GM18873 (cell line): ENCODE measurements at regions not wholly inside any gene's neighbourhood (a gene's known extent, or its start where the extent isn't known, plus 50 kb on each side); places are given as distances from the start of the nearest gene placed in this dataset.
"Not testable (repeated sequence)": the region's sequence is repeated elsewhere in the genome, so short reads cannot be mapped to it uniquely, and the experiment has no call there.

ENCODE experiments used
- ATAC-seq: cut with Tn5 transposase; IDR thresholded peaks from one replicate; pipeline ENCODE4 v1.9.1; 2021; ENCODE audit warnings: mild to moderate bottlenecking, moderate library complexity, moderate number of reproducible peaks; ENCODE audit not compliant: unreplicated experiment, low FRiP score

GRCh38 chr14:56351861-56352260 lies 227.7 kb upstream of the TMEM260 start:
- no peak for ATAC-seq

DNA sequence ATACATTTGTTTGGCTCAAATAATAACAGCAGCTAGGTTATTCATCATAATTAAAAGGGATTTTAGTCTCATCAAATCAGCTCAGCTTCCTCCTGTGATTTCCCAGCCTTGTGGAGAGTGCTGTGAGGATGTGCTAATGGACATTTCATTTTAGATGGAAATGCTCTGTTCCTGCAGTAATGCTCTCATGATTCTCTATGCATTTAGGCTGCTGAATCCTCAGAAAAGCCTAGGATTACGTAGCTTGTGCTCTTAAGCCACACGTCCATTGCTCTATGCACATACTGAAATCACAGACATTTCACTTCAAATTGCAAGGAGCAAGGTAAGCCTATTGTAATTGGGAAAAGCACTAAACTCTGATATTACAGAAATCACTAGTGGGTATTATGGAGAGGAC lies 226.6 kb upstream of the TMEM260 start:
- no peak for ATAC-seq

DNA sequence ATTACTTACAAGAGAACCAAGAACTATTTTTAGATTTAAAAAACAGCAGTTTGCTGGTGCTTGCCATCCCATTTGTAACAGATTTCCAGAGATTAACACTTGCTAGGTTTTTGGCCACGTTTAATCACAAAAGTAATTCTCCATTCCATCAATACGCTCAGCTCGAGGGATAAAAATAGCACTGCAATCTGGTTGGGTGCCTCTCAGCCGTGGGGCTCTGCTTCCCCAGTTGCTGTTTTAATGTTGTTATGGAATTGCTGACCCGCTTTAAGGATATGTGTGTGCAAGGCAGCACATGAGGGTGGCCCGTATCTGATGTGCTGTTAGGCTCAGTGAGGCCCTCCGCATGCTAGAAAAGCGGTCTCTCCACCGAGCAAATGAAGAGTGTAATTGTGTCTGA lies 222.2 kb upstream of the TMEM260 start:
- ATAC-seq, result no peak

- no peak for ATAC-seq
Observed at GRCh38 chr14:56358275-56358674, 221.3 kb upstream of the TMEM260 start.

DNA sequence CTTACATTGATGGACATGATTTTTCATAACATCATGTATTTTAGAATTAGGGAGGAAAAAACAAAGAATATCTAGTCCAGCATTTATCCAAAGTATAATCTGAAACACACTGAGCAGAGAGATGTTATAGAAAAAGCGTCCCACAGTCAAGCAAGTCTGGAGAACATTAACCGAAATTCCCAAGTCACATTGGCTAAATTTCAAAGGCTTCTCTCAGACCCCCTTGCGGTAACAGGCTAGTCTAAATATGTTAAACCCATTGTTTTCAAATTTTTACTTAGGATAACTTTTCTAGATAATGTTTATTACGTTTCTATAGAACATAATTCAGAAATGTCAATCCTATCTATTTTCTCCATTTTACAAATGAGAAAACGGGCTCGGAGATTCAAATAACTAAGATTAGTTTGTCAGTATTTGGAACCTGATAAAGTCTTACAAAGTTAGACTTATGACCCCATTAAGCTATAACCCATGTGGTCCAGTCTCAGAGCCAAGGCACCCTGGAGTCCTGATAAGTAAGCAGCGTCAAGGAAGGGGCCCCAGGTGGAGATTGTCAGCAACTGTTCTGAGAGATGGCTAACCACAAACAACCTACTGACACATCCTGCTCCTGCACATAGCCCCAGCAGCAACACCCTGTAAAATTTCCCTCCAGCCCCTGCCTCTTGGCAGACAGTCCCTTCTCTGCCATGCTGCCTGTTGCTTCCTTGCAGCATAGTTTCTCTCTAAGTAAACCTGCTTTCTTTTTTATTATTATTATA lies 220.6 kb upstream of the TMEM260 start:
- peak; percentile 72 for ATAC-seq

DNA sequence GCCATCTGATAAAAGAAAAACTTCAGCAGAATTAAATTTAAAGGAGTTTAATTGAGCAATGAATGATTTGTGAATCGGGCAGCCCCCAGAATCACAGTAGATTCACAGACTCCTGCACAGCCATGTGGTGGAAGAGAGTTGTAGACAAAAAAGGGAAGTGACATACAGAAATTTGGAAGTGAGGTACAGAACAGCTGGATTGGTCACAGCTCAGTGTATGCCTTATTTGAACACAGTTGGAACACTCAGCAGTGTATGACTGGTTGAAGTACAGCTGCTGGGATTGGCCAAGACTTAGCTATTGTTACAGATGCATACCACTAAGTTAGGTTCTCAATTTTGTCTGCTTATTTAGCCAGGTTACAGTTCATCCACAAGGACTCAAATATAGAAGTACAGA lies 213.9 kb upstream of the TMEM260 start:
- ATAC-seq, result not testable (repeated sequence)

GRCh38 chr14:56367416-56367815 lies 212.2 kb upstream of the TMEM260 start:
- ATAC-seq, result no peak

DNA sequence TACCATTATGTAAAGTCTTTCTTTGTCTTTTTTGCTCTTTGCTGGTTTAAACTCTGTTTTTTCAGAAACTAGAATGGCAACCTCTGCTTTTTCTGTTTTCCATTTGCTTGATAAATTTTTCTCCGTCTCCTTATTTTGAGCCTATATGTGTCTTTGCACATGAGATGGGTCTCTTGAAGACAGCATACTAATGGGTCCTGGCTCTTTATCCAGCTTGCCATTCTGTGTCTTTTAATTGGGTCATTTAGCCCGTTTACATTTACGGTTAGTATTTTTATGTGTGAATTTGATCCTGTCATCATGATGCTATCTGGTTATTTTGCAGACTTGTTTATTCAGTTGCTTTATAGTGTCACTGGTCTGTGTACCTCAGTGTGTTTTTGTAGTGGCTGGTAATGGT lies 207.9 kb upstream of the TMEM260 start:
- no peak for ATAC-seq

DNA sequence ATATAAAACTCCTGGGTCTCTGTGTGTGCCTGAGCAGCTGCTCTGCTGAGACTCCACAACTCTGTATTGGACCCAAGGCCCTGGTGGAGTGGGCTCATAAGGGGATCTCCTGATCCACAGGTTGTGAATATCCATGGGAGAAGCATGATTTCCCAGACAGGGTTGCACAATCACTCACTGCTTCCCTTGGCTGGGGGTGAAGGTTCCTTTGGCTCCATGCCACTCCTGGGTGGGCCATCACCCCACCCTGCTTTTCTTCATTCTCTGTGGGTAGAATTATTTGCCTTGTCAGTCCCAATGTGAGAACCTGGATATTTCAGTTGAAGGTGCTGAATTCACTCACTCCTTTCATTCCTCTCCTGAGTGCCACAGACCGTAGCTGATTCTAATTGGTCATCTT lies 205.2 kb upstream of the TMEM260 start:
- ATAC-seq, result no peak

GRCh38 chr14:56378046-56378445 lies 201.6 kb upstream of the TMEM260 start:
- ATAC-seq, result no peak

DNA sequence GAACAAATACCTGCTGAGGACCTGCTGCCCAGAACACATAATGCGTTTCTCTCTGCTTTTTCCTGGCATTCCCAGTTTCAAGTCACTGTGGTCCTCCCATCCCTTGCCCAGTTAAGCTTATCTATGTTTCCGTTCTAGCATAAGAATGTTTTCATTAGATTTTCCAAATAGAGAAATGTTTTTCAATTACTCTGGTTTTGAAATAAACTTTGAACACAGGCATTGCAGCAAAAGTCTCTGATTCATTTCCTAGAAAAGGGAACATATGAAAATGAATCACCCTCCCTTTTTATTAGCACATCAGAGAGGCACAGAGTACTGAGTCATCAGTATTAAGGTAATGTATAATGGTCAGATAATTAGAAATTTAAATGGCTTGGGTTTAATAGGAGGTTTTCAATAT lies 201.1 kb upstream of the TMEM260 start:
- no peak for ATAC-seq

GRCh38 chr14:56379956-56380355 lies 199.6 kb upstream of the TMEM260 start:
- ATAC-seq, result no peak

DNA sequence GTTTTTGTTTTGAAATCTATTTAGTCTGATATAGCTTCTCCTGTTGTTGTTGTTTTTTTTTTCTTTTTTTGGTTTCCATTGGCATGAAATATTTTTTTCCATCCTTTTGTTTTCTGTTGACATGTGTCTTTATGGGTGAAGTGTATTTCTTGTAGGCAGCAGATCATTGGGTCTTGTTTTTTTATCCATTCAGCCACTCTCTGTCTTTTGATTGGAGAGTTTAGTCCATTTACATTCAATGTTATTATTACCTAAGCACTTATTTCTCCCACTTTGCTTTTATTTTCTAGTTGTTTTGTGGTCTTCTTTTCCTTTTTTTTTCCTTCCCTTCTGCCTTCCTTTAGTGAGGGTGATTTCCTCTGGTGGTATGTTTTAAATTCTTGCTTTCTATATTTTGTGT lies 193.6 kb upstream of the TMEM260 start:
- ATAC-seq, result no peak

GRCh38 chr14:56390859-56391258 lies 188.7 kb upstream of the TMEM260 start:
- ATAC-seq, result no peak

DNA sequence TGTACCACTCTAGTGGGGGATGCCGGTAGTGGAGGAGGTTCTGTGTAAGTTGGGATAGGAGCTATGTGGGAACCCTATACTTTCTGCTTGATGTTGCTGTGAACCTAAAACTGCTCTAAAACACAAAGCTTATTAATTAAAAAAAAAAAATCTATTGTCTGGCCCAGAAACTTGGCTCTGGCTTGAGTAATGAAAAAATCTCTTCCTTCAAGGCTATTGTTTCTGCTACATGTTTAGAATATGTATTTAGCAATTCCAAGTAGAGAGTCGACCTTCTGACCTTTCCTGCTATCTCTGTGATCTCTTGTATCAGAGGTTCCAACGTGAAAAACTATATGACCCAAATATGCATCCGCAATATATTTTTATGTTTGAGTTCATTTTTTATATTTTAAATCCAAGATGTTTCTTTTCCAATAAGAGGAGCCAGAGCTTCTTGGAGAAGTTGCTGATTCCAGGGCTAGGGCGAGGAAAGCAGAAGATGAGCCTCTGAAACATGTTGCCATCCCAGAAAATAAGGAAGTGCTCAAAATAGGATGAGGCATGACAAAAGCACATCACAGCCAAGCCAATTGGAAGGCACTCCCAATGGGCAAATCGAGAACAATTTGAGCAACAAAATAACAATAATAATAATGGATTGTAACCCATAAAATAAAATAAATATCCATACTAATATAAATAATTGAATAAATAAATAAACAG lies 184.6 kb upstream of the TMEM260 start:
- no peak for ATAC-seq

DNA sequence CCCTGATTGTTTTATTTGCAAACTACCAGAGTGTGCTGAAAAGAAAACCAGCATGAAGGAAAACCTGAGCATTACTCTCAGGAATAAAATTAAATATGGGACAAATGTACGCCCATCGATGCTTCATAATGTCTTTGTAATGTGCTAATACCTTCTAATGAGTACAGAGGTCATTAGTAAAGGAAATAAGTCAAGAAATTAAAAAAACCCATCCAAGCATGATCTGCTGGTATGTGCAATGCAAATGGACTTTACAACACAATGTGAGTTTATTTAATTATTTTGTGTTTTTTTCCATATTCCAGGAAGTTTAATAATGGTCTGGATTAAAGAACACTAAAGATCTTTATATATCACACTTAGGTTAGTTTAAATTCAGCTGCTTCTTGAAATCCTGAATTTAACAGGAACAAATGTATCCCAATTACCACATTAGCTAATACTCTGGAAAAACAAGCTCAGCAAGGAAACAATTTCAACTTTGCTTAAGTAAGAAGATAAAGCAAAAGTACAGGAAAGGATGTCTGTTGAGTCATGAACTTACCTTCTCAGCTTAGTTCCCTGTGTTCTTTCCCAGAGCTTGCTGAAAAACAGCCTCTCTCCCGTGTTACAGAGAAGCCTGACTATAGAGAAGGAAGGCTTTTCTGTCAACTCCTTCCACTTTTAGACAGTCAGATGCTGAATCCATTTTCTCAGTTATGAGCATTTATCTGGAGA lies 179.3 kb upstream of the TMEM260 start:
- no peak for ATAC-seq

GRCh38 chr14:56412468-56413434 lies 166.8 kb upstream of the TMEM260 start:
- no peak for ATAC-seq

DNA sequence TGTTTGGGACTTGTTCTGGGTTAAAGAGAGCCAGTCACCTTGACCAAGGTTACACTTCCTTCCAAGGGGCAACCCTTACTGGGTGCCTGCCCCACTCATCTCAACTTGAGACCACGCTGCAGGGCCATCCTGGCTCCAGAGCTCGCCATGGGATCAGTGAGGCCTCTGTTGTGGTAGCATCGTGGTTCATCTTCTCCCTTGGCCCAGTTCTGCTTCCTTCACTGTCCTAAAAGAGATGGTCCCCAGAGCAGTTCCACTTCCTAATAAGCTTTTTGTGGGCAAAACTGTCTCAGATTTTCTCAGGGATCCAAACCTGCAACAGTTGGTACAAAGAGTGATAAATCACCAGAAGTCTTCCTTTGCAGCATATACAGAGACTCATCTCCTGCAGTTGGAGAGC lies 165.9 kb upstream of the TMEM260 start:
- ATAC-seq, result no peak

DNA sequence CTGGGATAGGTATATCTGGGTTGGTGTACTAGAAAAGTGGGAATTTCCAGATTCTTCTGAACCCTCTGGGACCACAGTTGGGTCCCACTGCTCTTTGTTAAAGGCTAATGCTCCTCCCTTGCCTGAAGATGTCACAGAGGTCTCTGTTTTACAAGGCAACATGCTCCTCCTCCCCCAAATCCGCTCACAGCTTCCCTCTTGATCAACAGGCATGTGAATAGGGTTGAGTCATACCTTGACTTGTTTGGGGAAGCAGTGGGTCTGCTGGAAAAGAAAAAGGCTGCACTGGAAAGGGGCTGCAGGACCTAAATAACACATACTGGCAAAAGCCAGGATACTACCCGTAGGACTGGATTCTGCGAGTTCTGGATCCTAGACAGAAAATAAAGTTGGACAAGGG lies 165.4 kb upstream of the TMEM260 start:
- ATAC-seq, result no peak

DNA sequence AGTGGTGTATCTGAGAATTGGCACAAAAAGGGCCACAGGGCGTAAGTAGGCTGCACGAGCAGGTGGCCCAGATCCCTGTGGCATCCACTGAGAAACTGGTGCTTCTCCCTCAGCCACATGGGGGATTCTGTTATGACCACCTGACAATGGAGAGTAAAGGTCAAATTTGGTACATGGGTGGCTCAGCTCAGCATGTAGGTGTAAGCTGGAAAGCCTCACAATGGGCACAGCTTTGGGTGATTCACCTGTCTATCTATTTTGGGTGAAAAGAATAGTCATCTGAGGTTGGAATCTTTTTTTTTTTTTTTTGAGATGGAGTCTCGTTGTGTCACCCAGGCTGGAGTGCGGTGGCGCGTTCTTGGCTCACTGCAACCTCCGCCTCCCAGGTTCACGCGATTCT lies 163.4 kb upstream of the TMEM260 start:
- no peak for ATAC-seq
